PC-9 (cell line): ENCODE measurements at regions not wholly inside any gene's neighbourhood (a gene's known extent, or its start where the extent isn't known, plus 50 kb on each side); places are given as distances from the start of the nearest gene placed in this dataset.

Experiments
- CTCF ChIP-seq: fragments of 200-600 bp; sonication (generic); conservative IDR thresholded peaks from 2 replicates; pipeline ENCODE4 v1.6.1; 2017; ENCODE audit warnings: mixed run types, antibody characterized with exemption, mild to moderate bottlenecking, moderate library complexity
- EZH2 ChIP-seq: fragments of 200-600 bp; sonication (generic); IDR thresholded peaks from 2 replicates; pipeline ENCODE4 v1.8.0; 2017; ENCODE audit warnings: antibody characterized with exemption, low read depth

GRCh38 chr4:189178125-189178746 is 762.4 kb upstream of the FRG1 start:
- TF ChIP-seq CTCF (no peak), EZH2 (no peak)
